GM23248 (cell line): ENCODE measurements at regions not wholly inside any gene's neighbourhood (a gene's known extent, or its start where the extent isn't known, plus 50 kb on each side); places are given as distances from the start of the nearest gene placed in this dataset.
"Not testable (repeated sequence)": the region's sequence is repeated elsewhere in the genome, so short reads cannot be mapped to it uniquely, and the experiment has no call there.

Experiments
- EZH2 ChIP-seq: fragments of 200-600 bp; sonication (generic); IDR thresholded peaks from 2 replicates; pipeline ENCODE4 v1.6.1; 2018; ENCODE audit warnings: antibody characterized with exemption, mild to moderate bottlenecking; ENCODE audit not compliant: insufficient read depth, poor library complexity, severe bottlenecking
- EZH2phosphoT487 ChIP-seq: fragments of 200-600 bp; sonication (generic); IDR thresholded peaks from 2 replicates; pipeline ENCODE4 v1.6.1; 2018; ENCODE audit warnings: antibody characterized with exemption, moderate library complexity, mild to moderate bottlenecking, low read depth; ENCODE audit not compliant: insufficient read depth

DNA sequence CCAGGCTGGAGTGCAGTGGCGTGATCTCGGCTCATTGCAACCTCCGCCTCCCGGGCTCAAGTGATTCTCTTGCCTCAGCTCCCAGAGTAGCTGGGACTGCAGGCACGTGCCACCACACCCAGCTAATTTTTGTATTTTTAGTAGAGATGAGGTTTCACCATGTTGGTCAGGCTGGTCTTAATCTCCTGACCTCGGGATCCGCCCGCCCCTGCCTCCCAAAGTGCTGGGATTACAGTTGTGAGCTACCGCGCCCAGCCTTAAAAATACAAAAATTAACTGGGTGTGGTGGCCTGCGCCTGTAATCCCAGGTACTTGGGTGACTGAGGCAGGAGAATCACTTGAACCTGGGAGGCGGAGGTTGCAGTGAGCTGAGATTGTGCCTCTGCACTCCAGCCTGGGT is 89.4 kb downstream of the UTRN start:
- not testable (repeated sequence) for TF ChIP-seq EZH2, EZH2phosphoT487
